C4-2B (cell line): ENCODE measurements at regions not wholly inside any gene's neighbourhood (a gene's known extent, or its start where the extent isn't known, plus 50 kb on each side); places are given as distances from the start of the nearest gene placed in this dataset.

Source experiments
- ZFX ChIP-seq: fragments of 450-650 bp; IDR thresholded peaks from 2 replicates; pipeline ENCODE4 v1.6.1; 2017
- TF ChIP-seq, protein P1 (sequence below): fragments of 450-650 bp; conservative IDR thresholded peaks from 2 replicates; pipeline ENCODE4 v1.5.1; 2017; ENCODE audit warnings: mild to moderate bottlenecking

DNA sequence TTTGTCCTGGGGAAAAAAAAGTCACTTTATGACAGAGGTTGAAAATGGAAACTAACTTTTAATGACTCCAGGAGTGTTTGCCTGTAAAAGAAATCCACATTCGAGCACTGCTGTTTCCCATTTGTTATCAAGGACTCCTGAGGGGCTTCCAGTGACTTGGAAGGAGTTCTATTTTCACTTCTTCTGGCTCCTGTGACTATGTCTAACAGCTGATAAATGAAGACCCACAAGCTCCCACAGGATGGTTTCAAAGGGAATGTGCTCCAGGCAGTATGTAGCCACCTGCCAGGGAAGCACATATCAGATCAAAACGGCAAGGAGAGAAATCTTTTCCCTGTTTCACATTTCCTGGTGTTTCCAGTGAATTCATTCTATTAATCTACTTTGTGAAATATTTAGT is 159.8 kb upstream of the FAM241A start:
- TF ChIP-seq, protein P1, sequence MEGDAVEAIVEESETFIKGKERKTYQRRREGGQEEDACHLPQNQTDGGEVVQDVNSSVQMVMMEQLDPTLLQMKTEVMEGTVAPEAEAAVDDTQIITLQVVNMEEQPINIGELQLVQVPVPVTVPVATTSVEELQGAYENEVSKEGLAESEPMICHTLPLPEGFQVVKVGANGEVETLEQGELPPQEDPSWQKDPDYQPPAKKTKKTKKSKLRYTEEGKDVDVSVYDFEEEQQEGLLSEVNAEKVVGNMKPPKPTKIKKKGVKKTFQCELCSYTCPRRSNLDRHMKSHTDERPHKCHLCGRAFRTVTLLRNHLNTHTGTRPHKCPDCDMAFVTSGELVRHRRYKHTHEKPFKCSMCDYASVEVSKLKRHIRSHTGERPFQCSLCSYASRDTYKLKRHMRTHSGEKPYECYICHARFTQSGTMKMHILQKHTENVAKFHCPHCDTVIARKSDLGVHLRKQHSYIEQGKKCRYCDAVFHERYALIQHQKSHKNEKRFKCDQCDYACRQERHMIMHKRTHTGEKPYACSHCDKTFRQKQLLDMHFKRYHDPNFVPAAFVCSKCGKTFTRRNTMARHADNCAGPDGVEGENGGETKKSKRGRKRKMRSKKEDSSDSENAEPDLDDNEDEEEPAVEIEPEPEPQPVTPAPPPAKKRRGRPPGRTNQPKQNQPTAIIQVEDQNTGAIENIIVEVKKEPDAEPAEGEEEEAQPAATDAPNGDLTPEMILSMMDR = no peak
- no peak for TF ChIP-seq ZFX
